G401.6 (cell line): ENCODE measurements at regions not wholly inside any gene's neighbourhood (a gene's known extent, or its start where the extent isn't known, plus 50 kb on each side); places are given as distances from the start of the nearest gene placed in this dataset.
"Not testable (repeated sequence)": the region's sequence is repeated elsewhere in the genome, so short reads cannot be mapped to it uniquely, and the experiment has no call there.

Source experiments
- FAIRE-seq: peaks from 2 replicates; lab custom pipeline; 2012; peaks lifted over from hg19 to GRCh38; lab: Jason Lieb, UNC

DNA sequence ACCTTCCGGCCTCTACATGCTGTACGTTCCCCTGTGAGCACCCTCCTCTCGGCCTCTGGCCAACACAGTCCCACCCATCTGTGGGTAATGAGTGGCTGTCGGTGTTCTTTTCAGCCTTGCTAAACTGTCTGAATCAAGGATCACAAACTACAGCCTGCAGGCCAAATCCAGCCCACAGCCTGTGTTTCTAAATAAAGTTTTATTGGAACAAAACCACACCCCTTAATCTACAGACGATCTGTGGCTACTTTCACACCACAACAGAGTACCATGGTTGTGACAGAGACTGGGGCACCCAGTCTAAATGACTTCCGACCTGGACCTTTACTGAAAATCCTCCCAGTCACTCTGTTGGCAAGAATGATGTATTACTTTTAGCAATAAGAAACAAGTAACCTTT lies 77.3 kb upstream of the DRD5 start:
- not testable (repeated sequence) for FAIRE-seq

GRCh38 chr4:9704551-9705332 lies 76.7 kb upstream of the DRD5 start:
- no peak for FAIRE-seq

DNA sequence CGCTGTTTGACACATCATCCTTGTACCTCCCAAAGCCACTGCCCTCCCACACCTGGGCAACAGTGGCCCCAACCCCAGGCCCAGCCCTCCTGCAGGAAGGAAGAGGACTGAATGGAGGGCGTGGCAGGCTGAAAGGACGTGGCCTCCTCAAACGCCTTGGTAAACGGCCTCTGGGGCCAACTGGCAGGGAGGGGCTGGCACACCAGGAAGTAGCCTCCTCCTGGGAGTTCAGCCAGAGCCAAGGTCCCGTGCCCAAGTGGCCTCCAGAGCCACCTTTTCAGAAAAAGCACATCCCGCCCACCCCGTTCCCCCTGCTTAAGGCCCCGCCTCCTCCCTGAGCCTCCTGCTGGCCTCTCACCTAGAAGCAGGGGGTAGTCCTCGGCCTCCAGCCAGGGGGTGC lies 74.2 kb upstream of the DRD5 start:
- FAIRE-seq: not testable (repeated sequence)

DNA sequence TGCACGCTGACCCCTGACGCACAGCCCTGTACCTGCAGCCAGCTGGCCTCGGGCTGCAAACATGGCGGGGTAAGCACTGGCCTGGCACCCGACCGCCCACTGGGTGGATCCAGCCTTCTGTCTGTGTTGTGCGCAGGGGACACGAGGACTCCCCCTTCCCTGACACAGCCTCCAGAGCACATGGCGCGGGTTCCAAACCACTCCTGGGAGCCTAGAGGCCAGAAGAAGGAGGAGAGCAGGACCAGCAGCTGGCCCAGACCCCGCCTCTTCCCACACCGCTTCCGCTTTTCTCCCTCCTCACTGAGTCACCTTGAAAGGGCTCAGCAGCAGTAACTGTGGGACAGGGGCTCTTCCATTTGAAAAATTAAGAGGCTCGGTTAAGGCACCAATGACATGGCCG lies 73.5 kb upstream of the DRD5 start:
- FAIRE-seq: not testable (repeated sequence)

DNA sequence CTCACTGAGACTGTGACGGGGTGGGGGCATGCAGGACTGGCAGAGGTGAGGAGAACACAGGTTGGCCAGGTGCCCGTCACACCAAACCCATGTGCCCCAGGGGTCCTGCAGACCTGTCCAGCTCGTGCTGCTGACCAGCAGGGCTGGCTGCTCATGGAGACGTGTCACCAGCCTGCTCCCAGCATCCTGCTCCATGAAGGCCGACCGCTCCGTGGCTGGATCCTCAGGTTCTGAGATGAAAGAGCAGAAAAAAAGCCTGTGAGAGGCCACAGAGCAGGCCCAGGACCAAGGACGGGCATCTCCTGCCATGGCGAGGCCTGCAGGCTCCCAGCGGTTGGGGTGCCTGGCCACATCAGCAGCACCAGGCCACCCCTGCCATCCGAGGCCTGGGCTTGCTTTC lies 71.7 kb upstream of the DRD5 start:
- no peak for FAIRE-seq

- FAIRE-seq: not testable (repeated sequence)
These were observed 66.2 kb upstream of the DRD5 start for GRCh38 chr4:9715271-9715670.

- FAIRE-seq: no peak
These were observed 65.3 kb upstream of the DRD5 start for GRCh38 chr4:9716093-9716492.

DNA sequence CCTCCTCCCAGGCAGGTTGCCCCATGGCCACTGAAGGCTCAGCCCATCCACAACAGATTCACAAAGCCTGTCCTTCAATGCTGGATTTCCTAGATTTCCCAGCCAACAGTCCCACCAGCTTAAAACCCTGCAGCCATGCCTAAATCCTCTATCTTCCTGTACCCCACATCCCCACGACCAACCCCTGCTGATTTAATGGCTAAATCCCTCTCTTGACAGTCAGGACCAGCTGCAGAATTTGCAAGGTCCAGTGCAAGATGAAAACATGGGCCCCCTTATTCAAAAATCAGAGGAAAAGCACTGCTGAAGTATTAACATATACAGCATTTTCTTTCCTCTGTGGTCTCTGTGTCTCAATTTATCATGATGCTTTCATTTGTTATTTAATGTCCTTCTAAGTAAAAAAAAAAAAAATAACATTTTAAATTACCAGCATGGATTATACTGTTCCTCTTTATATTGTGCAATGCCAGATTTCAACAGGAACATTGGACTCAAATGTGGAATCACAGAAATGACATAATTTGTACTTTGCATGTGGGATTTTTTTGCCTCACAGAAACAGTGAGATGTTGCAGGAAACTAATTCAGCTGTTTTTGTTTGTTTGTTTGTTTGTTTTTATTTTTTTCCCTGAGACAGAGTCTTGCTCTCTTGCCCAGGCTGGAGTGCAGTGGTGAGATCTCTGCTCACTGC lies 63.0 kb upstream of the DRD5 start:
- FAIRE-seq: not testable (repeated sequence)

- not testable (repeated sequence) for FAIRE-seq
These were observed 59.3 kb upstream of the DRD5 start for GRCh38 chr4:9722131-9722530.
